Inflammatory macrophage (primary cell): ENCODE measurements at regions not wholly inside any gene's neighbourhood (a gene's known extent, or its start where the extent isn't known, plus 50 kb on each side); places are given as distances from the start of the nearest gene placed in this dataset.
A peak's percentile ranks its signal among the peaks of the same experiment; 100 is the strongest.
"Not testable (repeated sequence)": the region's sequence is repeated elsewhere in the genome, so short reads cannot be mapped to it uniquely, and the experiment has no call there.

Experiments used
- DNase-seq, 2 donors: peaks; one replicate each; pipeline ENCODE4 v3.0.0-alpha.2; 2020 to 2022

GRCh38 chr2:145546091-145546490 is 1026.2 kb upstream of the ZEB2 start:
- DNase-seq, result no peak

GRCh38 chr2:145543856-145544255 is 1023.9 kb upstream of the ZEB2 start:
- DNase-seq, result no peak

- DNase-seq, result no peak
These were observed 1023.2 kb upstream of the ZEB2 start for GRCh38 chr2:145543155-145543554.

GRCh38 chr2:145541028-145541427 is 1021.1 kb upstream of the ZEB2 start:
- DNase-seq, result no peak

- peak in 1 of 2 donors; percentile 48 for DNase-seq
These were observed 1018.9 kb upstream of the ZEB2 start for GRCh38 chr2:145538661-145539350.

GRCh38 chr2:145530653-145531052 is 1010.7 kb upstream of the ZEB2 start:
- no peak for DNase-seq

GRCh38 chr2:145524836-145525235 is 1004.9 kb upstream of the ZEB2 start:
- no peak for DNase-seq

GRCh38 chr2:145524303-145524702 is 1004.4 kb upstream of the ZEB2 start:
- DNase-seq, result no peak

- DNase-seq, result not testable (repeated sequence)
These were observed 999.3 kb upstream of the ZEB2 start for GRCh38 chr2:145519254-145519653.

GRCh38 chr2:145511946-145512345 is 992.0 kb upstream of the ZEB2 start:
- no peak for DNase-seq

- DNase-seq, result no peak
These were observed 983.6 kb upstream of the ZEB2 start for GRCh38 chr2:145503511-145503910.

GRCh38 chr2:145501920-145502319 is 982.0 kb upstream of the ZEB2 start:
- no peak for DNase-seq

GRCh38 chr2:145495590-145495989 is 975.7 kb upstream of the ZEB2 start:
- no peak for DNase-seq

- DNase-seq, result no peak
These were observed 974.5 kb upstream of the ZEB2 start for GRCh38 chr2:145494441-145494840.

- DNase-seq, result no peak
These were observed 968.7 kb upstream of the ZEB2 start for GRCh38 chr2:145488571-145488970.

GRCh38 chr2:145484448-145485097 is 964.7 kb upstream of the ZEB2 start:
- DNase-seq, result no peak

GRCh38 chr2:145483854-145484253 is 963.9 kb upstream of the ZEB2 start:
- DNase-seq, result no peak

GRCh38 chr2:145481334-145481922 is 961.5 kb upstream of the ZEB2 start:
- DNase-seq, result no peak

GRCh38 chr2:145464866-145465265 is 944.9 kb upstream of the ZEB2 start:
- no peak for DNase-seq

GRCh38 chr2:145460112-145460511 is 940.2 kb upstream of the ZEB2 start:
- DNase-seq, result no peak

- no peak for DNase-seq
These were observed 911.4 kb upstream of the ZEB2 start for GRCh38 chr2:145431181-145431951.

GRCh38 chr2:145423809-145424208 is 903.9 kb upstream of the ZEB2 start:
- DNase-seq, result no peak

- DNase-seq, result no peak
These were observed 902.7 kb upstream of the ZEB2 start for GRCh38 chr2:145422576-145422975.
